ENCODE measurements at regions not wholly inside any gene's neighbourhood (a gene's known extent, or its start where the extent isn't known, plus 50 kb on each side); places are given as distances from the start of the nearest gene placed in this dataset.
A peak's percentile ranks its signal among the peaks of the same experiment; 100 is the strongest.

DNA sequence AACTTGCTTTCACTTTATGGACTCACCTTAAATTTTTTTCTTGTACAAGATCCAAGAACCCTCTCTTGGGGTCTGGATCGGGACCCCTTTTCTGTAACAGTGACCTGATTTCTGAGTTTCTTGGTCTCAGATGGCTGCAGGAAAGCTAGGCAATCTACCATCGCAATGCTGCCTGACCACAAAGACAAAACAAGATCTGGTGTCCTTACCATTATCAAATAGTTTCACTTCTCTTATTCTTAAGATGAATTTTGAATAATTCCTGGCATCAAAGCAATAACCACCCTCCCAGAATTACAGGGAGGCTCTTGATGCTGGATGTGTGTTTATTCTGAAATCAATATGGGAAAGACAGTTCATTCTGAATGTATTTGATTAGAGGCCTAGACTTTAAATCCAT is 77.4 kb upstream of the FRMD4A start:
- TF ChIP-seq, protein P1, sequence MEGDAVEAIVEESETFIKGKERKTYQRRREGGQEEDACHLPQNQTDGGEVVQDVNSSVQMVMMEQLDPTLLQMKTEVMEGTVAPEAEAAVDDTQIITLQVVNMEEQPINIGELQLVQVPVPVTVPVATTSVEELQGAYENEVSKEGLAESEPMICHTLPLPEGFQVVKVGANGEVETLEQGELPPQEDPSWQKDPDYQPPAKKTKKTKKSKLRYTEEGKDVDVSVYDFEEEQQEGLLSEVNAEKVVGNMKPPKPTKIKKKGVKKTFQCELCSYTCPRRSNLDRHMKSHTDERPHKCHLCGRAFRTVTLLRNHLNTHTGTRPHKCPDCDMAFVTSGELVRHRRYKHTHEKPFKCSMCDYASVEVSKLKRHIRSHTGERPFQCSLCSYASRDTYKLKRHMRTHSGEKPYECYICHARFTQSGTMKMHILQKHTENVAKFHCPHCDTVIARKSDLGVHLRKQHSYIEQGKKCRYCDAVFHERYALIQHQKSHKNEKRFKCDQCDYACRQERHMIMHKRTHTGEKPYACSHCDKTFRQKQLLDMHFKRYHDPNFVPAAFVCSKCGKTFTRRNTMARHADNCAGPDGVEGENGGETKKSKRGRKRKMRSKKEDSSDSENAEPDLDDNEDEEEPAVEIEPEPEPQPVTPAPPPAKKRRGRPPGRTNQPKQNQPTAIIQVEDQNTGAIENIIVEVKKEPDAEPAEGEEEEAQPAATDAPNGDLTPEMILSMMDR (conservative IDR thresholded peaks at IDR 0.05; ENCODE audit: low read depth, low read length), result no peak
- DNase-seq (ENCODE audit: low read depth), result no peak

DNA sequence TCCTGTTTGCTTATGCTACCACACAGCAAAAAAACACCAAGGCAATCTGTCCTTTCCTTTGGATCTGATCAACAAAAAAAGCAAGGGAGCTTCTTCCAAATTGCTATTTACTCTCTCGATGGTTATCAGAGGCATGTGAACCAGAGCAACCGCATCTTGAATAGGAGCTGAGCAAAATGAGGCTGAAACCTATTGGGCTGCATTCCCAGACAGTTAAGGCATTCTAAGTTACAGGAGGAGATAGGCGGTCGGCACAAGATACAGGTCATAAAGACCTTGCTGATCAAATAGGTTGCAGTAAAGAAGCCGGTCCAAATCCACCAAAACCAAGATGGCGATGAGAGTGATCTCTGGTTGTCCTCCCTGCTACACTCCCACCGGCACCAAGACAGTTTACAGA is 76.8 kb upstream of the FRMD4A start:
- H3K4me3 ChIP-seq (ENCODE audit: low read length), result no peak overlapping the region
- no peak for DNase-seq (ENCODE audit: low read depth)
- TF ChIP-seq, protein P1 (conservative IDR thresholded peaks at IDR 0.05; ENCODE audit: low read depth, low read length), result no peak

More for the DNA sequence above, 77.4 kb upstream of the FRMD4A start:
- no peak overlapping the region for H3K4me3 ChIP-seq (ENCODE audit: low read length)

DNA sequence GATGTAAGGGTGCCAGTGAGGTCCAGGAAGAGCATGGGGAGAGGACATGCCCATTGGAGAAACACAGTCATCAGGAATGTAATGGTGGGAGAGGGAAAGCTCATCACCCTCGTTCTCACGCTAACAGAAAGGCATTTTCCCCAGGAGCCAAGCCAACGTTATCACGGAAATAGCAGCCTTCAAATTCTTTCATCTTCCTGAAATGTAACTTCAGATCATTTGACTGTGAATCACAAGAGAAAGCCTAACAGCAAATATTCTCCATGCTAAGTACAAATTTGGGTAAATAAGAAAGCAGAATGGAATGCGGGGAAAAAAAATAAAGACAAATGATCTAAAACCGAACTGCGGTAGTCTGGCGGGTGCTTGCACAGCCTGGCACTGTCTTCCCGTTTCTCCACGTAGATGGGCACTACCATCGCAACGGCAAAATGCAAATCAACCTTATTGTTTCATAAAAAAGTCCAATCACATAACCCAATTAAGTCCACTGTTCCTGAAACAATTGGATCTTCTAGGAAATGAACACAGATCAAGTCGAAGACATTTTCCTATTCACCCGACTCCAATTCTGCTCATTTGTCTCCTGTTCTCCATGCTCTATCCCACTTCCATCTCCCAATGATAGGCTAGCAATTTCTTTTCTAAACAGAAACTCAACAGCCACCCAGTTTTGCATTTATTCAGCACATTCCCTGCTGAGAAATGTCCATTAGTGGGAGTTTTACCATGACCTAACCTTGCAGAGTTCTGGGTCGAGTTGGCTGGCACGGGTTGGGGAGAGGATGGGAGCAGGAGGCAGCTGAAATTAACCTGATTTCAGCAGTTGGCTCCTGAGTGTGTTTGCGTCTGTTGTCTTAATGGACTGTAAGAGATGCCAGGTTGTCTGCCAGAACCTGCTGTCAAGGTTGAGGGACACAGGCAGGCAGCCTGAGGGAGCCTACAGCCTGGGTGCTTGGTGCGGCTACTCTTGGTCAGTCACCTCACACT is 74.6 kb upstream of the FRMD4A start:
- TF ChIP-seq, protein P1 (conservative IDR thresholded peaks at IDR 0.05; ENCODE audit: low read depth, low read length), result no peak
- DNase-seq (ENCODE audit: low read depth), result peak; percentile 98
- no peak overlapping the region for H3K4me3 ChIP-seq (ENCODE audit: low read length)

- no peak overlapping the region for H3K4me3 ChIP-seq (ENCODE audit: low read length)
- TF ChIP-seq, protein P1 (conservative IDR thresholded peaks at IDR 0.05; ENCODE audit: low read depth, low read length), result no peak
- DNase-seq (ENCODE audit: low read depth), result peak; percentile 90
Observed at GRCh38 chr10:14403881-14404623, 73.3 kb upstream of the FRMD4A start.

- DNase-seq (ENCODE audit: low read depth), result no peak
- TF ChIP-seq, protein P1 (conservative IDR thresholded peaks at IDR 0.05; ENCODE audit: low read depth, low read length), result no peak
- no peak overlapping the region for H3K4me3 ChIP-seq (ENCODE audit: low read length)
Observed at GRCh38 chr10:14403359-14403758, 72.6 kb upstream of the FRMD4A start.

GRCh38 chr10:14399641-14400040 is 68.9 kb upstream of the FRMD4A start:
- H3K4me3 ChIP-seq (ENCODE audit: low read length), result no peak overlapping the region
- DNase-seq (ENCODE audit: low read depth), result no peak
- TF ChIP-seq, protein P1 (conservative IDR thresholded peaks at IDR 0.05; ENCODE audit: low read depth, low read length), result no peak
